Glomerular endothelial cell (primary cell): ENCODE measurements at regions not wholly inside any gene's neighbourhood (a gene's known extent, or its start where the extent isn't known, plus 50 kb on each side); places are given as distances from the start of the nearest gene placed in this dataset.

ENCODE experiments used
- DNase-seq: peaks from one replicate; pipeline ENCODE4 v3.0.0-alpha.2; 2011; ENCODE audit warnings: low read depth, low spot score; ENCODE audit errors: extremely low read depth

GRCh38 chr2:133927894-133928293 is 326.0 kb upstream of the MGAT5 start:
- no peak for DNase-seq

- no peak for DNase-seq
Observed at GRCh38 chr2:133936096-133936495, 317.8 kb upstream of the MGAT5 start.

GRCh38 chr2:133936601-133937000 is 317.3 kb upstream of the MGAT5 start:
- DNase-seq: no peak

GRCh38 chr2:133937669-133938068 is 316.2 kb upstream of the MGAT5 start:
- no peak for DNase-seq

- no peak for DNase-seq
Observed at GRCh38 chr2:133940134-133940533, 313.7 kb upstream of the MGAT5 start.

- DNase-seq: no peak
Observed at GRCh38 chr2:133941666-133942065, 312.2 kb upstream of the MGAT5 start.

- DNase-seq: no peak
Observed at GRCh38 chr2:133942398-133942797, 311.5 kb upstream of the MGAT5 start.

GRCh38 chr2:133943108-133943507 is 310.8 kb upstream of the MGAT5 start:
- no peak for DNase-seq

GRCh38 chr2:133945089-133945488 is 308.8 kb upstream of the MGAT5 start:
- no peak for DNase-seq

- DNase-seq: no peak
Observed at GRCh38 chr2:133947057-133947456, 306.8 kb upstream of the MGAT5 start.

- DNase-seq: no peak
Observed at GRCh38 chr2:133948610-133949290, 305.1 kb upstream of the MGAT5 start.

- no peak for DNase-seq
Observed at GRCh38 chr2:133949595-133949994, 304.3 kb upstream of the MGAT5 start.

- DNase-seq: no peak
Observed at GRCh38 chr2:133951209-133951608, 302.7 kb upstream of the MGAT5 start.

GRCh38 chr2:133952420-133952819 is 301.5 kb upstream of the MGAT5 start:
- DNase-seq: no peak

- DNase-seq: no peak
Observed at GRCh38 chr2:133952896-133953295, 301.0 kb upstream of the MGAT5 start.

GRCh38 chr2:133953524-133953923 is 300.3 kb upstream of the MGAT5 start:
- no peak for DNase-seq

GRCh38 chr2:133954636-133955035 is 299.2 kb upstream of the MGAT5 start:
- no peak for DNase-seq

- DNase-seq: no peak
Observed at GRCh38 chr2:133955169-133955568, 298.7 kb upstream of the MGAT5 start.

GRCh38 chr2:133956434-133956935 is 297.4 kb upstream of the MGAT5 start:
- no peak for DNase-seq

GRCh38 chr2:133957724-133958480 is 296.0 kb upstream of the MGAT5 start:
- no peak for DNase-seq

GRCh38 chr2:133959066-133959465 is 294.8 kb upstream of the MGAT5 start:
- no peak for DNase-seq

GRCh38 chr2:133966720-133967304 is 287.1 kb upstream of the MGAT5 start:
- no peak for DNase-seq
